CD4-positive, alpha-beta T cell treated with Interleukin-12 subunit alpha and Interleukin-12 subunit beta, for 1 hour (primary cell): ENCODE measurements at regions not wholly inside any gene's neighbourhood (a gene's known extent, or its start where the extent isn't known, plus 50 kb on each side); places are given as distances from the start of the nearest gene placed in this dataset.

Experiments used
- DNase-seq: peaks from one replicate; pipeline ENCODE4 v3.0.0-alpha.2; 2020

GRCh38 chr21:38660333-38661196 lies 145.2 kb upstream of the ETS2 start:
- DNase-seq = no peak

- no peak for DNase-seq
Observed at GRCh38 chr21:38661197-38661871, 144.4 kb upstream of the ETS2 start.

GRCh38 chr21:38661889-38662568 lies 143.7 kb upstream of the ETS2 start:
- no peak for DNase-seq

- DNase-seq = no peak
Observed at GRCh38 chr21:38663282-38663681, 142.4 kb upstream of the ETS2 start.

GRCh38 chr21:38664315-38664714 lies 141.4 kb upstream of the ETS2 start:
- no peak for DNase-seq

- DNase-seq = no peak
Observed at GRCh38 chr21:38664841-38665240, 140.9 kb upstream of the ETS2 start.

- no peak for DNase-seq
Observed at GRCh38 chr21:38667291-38667870, 138.3 kb upstream of the ETS2 start.

- no peak for DNase-seq
Observed at GRCh38 chr21:38668067-38668466, 137.7 kb upstream of the ETS2 start.

- DNase-seq = no peak
Observed at GRCh38 chr21:38668541-38668940, 137.2 kb upstream of the ETS2 start.

- DNase-seq = no peak
Observed at GRCh38 chr21:38669186-38669585, 136.5 kb upstream of the ETS2 start.

- DNase-seq = no peak
Observed at GRCh38 chr21:38670861-38671260, 134.9 kb upstream of the ETS2 start.

- DNase-seq = no peak
Observed at GRCh38 chr21:38671773-38672172, 134.0 kb upstream of the ETS2 start.

GRCh38 chr21:38675182-38675824 lies 130.4 kb upstream of the ETS2 start:
- DNase-seq = no peak

- DNase-seq = no peak
Observed at GRCh38 chr21:38678827-38679226, 126.9 kb upstream of the ETS2 start.

GRCh38 chr21:38679534-38679933 lies 126.2 kb upstream of the ETS2 start:
- DNase-seq = no peak

GRCh38 chr21:38680401-38680800 lies 125.3 kb upstream of the ETS2 start:
- no peak for DNase-seq

GRCh38 chr21:38683222-38683621 lies 122.5 kb upstream of the ETS2 start:
- DNase-seq = no peak

- DNase-seq = no peak
Observed at GRCh38 chr21:38688068-38688467, 117.7 kb upstream of the ETS2 start.

GRCh38 chr21:38691631-38692030 lies 114.1 kb upstream of the ETS2 start:
- no peak for DNase-seq

GRCh38 chr21:38696579-38696978 lies 109.2 kb upstream of the ETS2 start:
- DNase-seq = no peak

GRCh38 chr21:38699048-38699447 lies 106.7 kb upstream of the ETS2 start:
- DNase-seq = no peak

GRCh38 chr21:38702196-38702595 lies 103.5 kb upstream of the ETS2 start:
- DNase-seq = no peak

GRCh38 chr21:38709876-38710275 lies 95.9 kb upstream of the ETS2 start:
- DNase-seq = no peak
